ENCODE measurements at regions not wholly inside any gene's neighbourhood (a gene's known extent, or its start where the extent isn't known, plus 50 kb on each side); places are given as distances from the start of the nearest gene placed in this dataset.

GRCh38 chr15:29601811-29602210 is 220.5 kb downstream of the TJP1 start:
- DNase-seq (ENCODE audit: low read depth): no peak

DNA sequence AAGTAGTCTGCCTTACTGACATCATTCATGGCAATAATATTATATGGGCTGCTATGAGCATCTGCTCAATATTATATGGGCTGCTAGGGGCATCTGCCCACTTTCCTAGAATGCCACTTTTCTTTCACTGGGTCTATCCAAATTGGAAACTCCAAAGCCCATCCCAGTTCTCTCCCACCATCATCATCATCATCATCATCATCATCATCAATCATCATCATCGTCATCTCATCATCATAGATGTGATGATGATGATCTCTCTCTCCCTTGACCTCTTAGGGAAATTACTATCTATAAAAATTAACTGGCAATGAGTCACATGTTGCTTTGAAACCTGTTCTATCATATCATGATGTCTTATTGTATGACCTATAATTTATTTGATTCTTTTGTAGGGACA is 222.0 kb downstream of the TJP1 start:
- DNase-seq (ENCODE audit: low read depth): no peak

DNA sequence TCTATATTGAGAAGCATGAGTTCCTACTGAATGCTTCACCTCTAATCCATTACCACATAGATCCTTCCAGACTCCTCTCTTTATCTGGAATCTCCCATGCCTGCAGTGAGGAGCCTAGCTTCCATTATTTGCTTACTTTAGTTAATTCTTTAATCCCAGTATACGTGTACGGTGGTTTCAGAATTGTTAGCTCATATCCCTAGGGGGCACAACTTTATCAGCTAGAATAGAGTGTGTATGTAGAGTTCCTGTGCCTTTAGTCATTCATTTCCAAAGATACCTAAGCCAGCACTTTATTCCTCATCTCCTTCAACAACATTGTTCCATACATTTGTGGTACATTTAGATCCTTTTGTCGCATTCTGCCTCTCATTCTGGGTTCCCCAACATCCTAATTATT is 226.0 kb downstream of the TJP1 start:
- no peak for DNase-seq (ENCODE audit: low read depth)

- no peak for DNase-seq (ENCODE audit: low read depth)
These were observed 228.6 kb downstream of the TJP1 start for GRCh38 chr15:29593629-29594028.

- DNase-seq (ENCODE audit: low read depth): no peak
These were observed 229.2 kb downstream of the TJP1 start for GRCh38 chr15:29593111-29593510.

DNA sequence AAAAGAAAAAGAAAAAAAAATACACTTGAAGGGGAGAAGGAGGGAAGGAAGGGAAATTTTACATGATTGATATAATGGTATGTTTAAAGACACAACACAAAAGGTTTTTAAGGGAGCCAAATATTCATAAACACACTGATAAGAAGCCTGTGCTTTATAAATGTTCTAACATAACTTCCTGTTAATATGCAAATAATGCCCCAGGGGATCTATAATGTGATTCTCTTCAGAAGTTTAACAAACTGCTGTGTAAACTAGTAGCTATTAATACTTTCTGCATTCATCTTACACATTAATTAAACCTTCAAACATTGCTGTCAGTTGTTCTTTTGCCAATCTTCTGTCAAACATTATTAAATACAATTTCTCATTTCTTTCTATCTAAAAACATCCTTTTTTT is 231.6 kb downstream of the TJP1 start:
- no peak for DNase-seq (ENCODE audit: low read depth)

DNA sequence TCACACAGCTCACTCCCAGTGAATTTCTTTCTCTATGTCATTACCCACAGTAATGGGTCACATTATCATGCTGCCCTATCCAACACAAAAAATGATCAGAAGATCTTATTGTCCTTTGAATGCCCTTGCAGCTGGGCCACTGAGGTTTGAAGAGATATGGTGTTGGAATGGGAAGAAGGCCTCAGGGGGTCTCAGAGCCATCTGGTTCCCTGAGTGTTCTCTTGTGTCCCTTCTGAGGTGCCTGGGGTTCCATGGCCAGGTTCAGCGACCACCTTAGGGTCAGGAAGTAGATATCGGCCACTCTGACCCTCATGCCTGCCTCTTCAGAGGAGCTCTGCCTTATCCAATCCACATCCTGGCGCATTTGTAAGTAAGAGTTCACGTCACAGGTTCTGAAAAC is 232.3 kb downstream of the TJP1 start:
- DNase-seq (ENCODE audit: low read depth): no peak

GRCh38 chr15:29589416-29589815 is 232.9 kb downstream of the TJP1 start:
- DNase-seq (ENCODE audit: low read depth): no peak

GRCh38 chr15:29573197-29573838 is 248.9 kb downstream of the TJP1 start:
- DNase-seq (ENCODE audit: low read depth): no peak

GRCh38 chr15:29571792-29572431 is 250.4 kb downstream of the TJP1 start:
- no peak for DNase-seq (ENCODE audit: low read depth)

DNA sequence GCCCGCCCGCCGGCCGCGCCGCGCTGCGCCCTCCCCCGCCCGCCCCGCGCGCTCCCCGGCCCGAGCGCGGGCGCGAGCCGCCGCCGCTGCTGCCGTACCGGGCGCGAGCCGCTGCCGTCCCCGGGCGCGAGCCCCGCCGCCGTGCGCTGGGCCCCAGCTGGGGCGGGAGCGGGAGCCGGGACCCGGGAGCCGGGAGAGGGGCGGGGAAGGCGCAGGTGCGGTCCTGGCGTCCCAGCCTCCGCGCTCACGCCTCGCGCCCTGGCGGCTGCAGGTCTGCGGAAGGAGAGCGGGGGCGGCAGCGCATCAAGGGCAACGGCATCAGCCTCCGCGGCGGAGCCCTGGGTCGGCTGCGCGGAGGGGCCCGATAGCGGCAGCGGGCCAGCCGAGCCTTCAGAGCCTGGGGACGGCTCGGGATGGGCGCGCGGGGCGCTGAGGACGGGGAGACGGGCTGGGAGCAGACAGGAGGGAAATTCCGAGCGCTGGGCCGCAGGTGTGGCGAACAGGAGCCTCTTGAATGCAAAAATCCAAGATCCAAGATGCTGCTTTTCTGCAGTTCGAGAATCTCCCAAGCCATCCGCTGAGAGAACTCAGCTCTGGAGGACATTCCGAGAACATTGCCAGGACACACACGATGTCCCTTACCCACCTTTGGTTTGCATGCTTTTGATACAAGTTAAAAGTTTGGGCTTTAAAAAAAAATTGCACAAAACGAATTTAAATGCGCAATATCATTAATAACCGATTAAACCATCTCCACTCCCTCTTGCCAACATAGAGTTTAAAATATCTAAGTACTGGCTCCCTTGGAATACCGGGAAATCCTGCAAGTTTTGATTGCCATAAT is 251.1 kb downstream of the TJP1 start:
- no peak for DNase-seq (ENCODE audit: low read depth)

GRCh38 chr15:29570121-29570947 is 251.9 kb downstream of the TJP1 start:
- no peak for DNase-seq (ENCODE audit: low read depth)

- DNase-seq (ENCODE audit: low read depth): no peak
These were observed 252.7 kb downstream of the TJP1 start for GRCh38 chr15:29569533-29570092.

GRCh38 chr15:29568840-29569532 is 253.3 kb downstream of the TJP1 start:
- no peak for DNase-seq (ENCODE audit: low read depth)

DNA sequence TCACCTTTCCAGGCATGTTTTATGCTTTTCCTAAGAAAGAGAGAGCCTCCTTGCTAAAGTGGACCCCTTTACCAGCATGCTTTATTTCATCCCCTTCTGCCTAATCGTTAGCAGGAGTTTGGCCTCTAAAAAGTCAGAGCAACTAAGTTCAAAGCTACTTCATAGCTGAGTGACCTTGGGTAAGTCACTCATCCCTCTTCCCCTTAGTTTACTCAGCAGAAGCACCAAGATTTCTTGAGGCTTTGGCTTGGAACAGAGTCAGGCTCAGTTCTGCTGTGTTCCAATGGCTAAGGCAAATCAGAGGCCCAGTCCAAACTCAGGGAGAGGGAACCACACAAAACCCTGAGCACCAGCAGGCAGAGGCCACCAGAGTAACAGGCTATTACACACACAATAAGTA is 254.9 kb downstream of the TJP1 start:
- no peak for DNase-seq (ENCODE audit: low read depth)

DNA sequence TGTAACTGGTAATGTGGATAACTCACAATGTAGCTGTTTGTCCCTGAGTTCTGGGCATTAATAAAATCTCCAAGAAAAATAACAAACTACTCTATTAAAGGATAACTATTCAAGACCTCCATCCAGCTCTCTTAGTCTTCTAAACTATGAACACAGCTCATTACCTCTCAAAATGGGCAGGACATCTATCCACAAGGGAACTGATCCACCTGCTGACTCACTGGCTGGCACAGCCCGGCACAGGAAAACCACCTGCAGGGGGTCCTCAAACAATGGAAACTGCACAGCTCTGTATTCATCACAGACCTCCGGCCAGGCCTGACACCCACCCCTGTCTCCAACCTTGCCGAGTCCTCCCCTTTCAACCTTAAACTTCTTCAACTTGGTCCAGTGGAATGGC is 255.4 kb downstream of the TJP1 start:
- no peak for DNase-seq (ENCODE audit: low read depth)

- no peak for DNase-seq (ENCODE audit: low read depth)
These were observed 259.2 kb downstream of the TJP1 start for GRCh38 chr15:29563112-29563511.

GRCh38 chr15:29560896-29561295 is 261.4 kb downstream of the TJP1 start:
- no peak for DNase-seq (ENCODE audit: low read depth)

- no peak for DNase-seq (ENCODE audit: low read depth)
These were observed 264.0 kb downstream of the TJP1 start for GRCh38 chr15:29558261-29558660.

- DNase-seq (ENCODE audit: low read depth): no peak
These were observed 265.1 kb downstream of the TJP1 start for GRCh38 chr15:29557171-29557570.

DNA sequence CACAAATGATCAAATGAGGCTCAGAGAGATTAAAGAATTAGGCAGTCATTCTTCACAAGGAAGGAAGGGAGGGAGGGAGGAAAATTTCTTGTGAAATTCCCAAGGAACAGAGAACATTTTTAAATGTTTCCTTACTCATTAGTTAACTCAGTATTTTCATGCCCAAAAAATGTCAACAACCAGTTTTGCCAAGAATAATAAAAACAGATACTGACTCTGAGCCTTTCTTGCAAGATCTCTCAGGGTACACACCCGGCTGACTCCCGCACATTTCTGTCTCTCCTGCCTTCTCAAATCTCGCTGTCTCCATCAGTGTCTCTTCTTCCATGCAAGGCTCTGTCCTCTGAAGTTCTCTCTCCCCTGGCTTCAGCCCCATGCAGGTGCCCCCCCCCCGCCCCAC is 265.9 kb downstream of the TJP1 start:
- DNase-seq (ENCODE audit: low read depth): peak; percentile 65

All from GM04503 (cell line).